Neuronal stem cell (in vitro differentiated cells): ENCODE measurements at regions not wholly inside any gene's neighbourhood (a gene's known extent, or its start where the extent isn't known, plus 50 kb on each side); places are given as distances from the start of the nearest gene placed in this dataset.

ENCODE experiments used
- DNase-seq: peaks from one replicate; pipeline ENCODE4 v3.0.0-alpha.2; 2013; ENCODE audit warnings: low spot score
- H2AFZ ChIP-seq: one replicate; pipeline ENCODE4 v1.6.1; 2013; ENCODE audit warnings: mild to moderate bottlenecking, low read length, inconsistent platforms
- H2AK5ac ChIP-seq: 2 replicates; pipeline ENCODE4 v1.6.1; 2013; ENCODE audit warnings: low read depth, mild to moderate bottlenecking, inconsistent platforms, low read length, moderate library complexity, mixed read lengths
- H2BK120ac ChIP-seq: 2 replicates; pipeline ENCODE4 v1.6.1; 2013; ENCODE audit warnings: low read depth, mild to moderate bottlenecking, inconsistent platforms, low read length, moderate library complexity, mixed read lengths
- H2BK12ac ChIP-seq: one replicate; pipeline ENCODE4 v1.6.1; 2013; ENCODE audit warnings: low read length, inconsistent platforms
- H2BK15ac ChIP-seq: 2 replicates; pipeline ENCODE4 v1.6.1; 2013; ENCODE audit warnings: mild to moderate bottlenecking, low read length, inconsistent platforms, mixed read lengths
- H2BK5ac ChIP-seq: one replicate; pipeline ENCODE4 v1.6.1; 2013; ENCODE audit warnings: inconsistent platforms, mild to moderate bottlenecking, low read length, moderate library complexity
- H3K14ac ChIP-seq: one replicate; pipeline ENCODE4 v1.6.1; 2013; ENCODE audit warnings: low read length, inconsistent platforms
- H3K18ac ChIP-seq: 2 replicates; pipeline ENCODE4 v1.6.1; 2013; ENCODE audit warnings: low read length, inconsistent platforms
- H3K23ac ChIP-seq: 2 replicates; pipeline ENCODE4 v1.6.1; 2013; ENCODE audit warnings: low read depth, mild to moderate bottlenecking, mixed read lengths, low read length, inconsistent platforms; ENCODE audit not compliant: poor library complexity
- H3K27ac ChIP-seq: replicated peaks from 3 replicates; pipeline ENCODE4 v1.5.1; 2013; ENCODE audit warnings: low read length, inconsistent platforms
- H3K27me3 ChIP-seq, 3 experiments: 2 replicates each; pipeline ENCODE4 v1.6.1; 2013; ENCODE audit warnings: low read length in 3 of 3, mild to moderate bottlenecking in 2 of 3, inconsistent platforms in 1 of 3, low read depth in 1 of 3, mixed read lengths in 1 of 3, moderate library complexity in 1 of 3; ENCODE audit not compliant: control insufficient read depth in 3 of 3, insufficient read depth in 3 of 3
- H3K36me3 ChIP-seq, 2 donors: replicated peaks in 1 of 2; 2 replicates each; pipeline ENCODE4 v1.6.1; 2013; ENCODE audit warnings: low read length in 2 of 2; ENCODE audit not compliant: control insufficient read depth in 2 of 2, insufficient read depth in 2 of 2
- H3K4ac ChIP-seq: 2 replicates; pipeline ENCODE4 v1.6.1; 2013; ENCODE audit warnings: inconsistent platforms, mild to moderate bottlenecking, low read length, moderate library complexity
- H3K4me1 ChIP-seq, 2 donors: 1 replicate in 1 of 2; 2 replicates in 1 of 2; pipeline ENCODE4 v1.6.1; 2013; ENCODE audit warnings: low read length in 2 of 2, low read depth in 1 of 2; ENCODE audit not compliant: control insufficient read depth in 2 of 2, insufficient read depth in 1 of 2
- H3K4me2 ChIP-seq: one replicate; pipeline ENCODE4 v1.6.1; 2013; ENCODE audit warnings: mild to moderate bottlenecking, low read length, inconsistent platforms; ENCODE audit not compliant: insufficient read depth, poor library complexity, severe bottlenecking
- H3K4me3 ChIP-seq, 2 donors: 2 replicates each; pipeline ENCODE4 v1.5.1; 2013; ENCODE audit warnings: low read length in 2 of 2, mild to moderate bottlenecking in 2 of 2, inconsistent platforms in 1 of 2, moderate library complexity in 1 of 2
- H3K79me1 ChIP-seq: one replicate; pipeline ENCODE4 v1.6.1; 2013; ENCODE audit warnings: low read depth, mild to moderate bottlenecking, inconsistent platforms, low read length, moderate library complexity
- H3K9ac ChIP-seq: one replicate; pipeline ENCODE4 v1.6.1; 2013; ENCODE audit warnings: mild to moderate bottlenecking, low read depth, low read length, inconsistent platforms; ENCODE audit not compliant: poor library complexity
- H3K9me3 ChIP-seq, 2 donors: replicated peaks in 1 of 2; 2 replicates each; pipeline versions ENCODE3 to v1.6.1; 2013; ENCODE audit warnings: low read length in 2 of 2, mild to moderate bottlenecking in 2 of 2, inconsistent platforms in 1 of 2, low read depth in 1 of 2, mixed read lengths in 1 of 2, moderate library complexity in 1 of 2; ENCODE audit not compliant: control insufficient read depth in 2 of 2, insufficient read depth in 1 of 2
- H4K8ac ChIP-seq: one replicate; pipeline ENCODE4 v1.6.1; 2013; ENCODE audit warnings: low read depth, mild to moderate bottlenecking, inconsistent platforms, low read length, moderate library complexity
- H4K91ac ChIP-seq: one replicate; pipeline ENCODE4 v1.6.1; 2013; ENCODE audit warnings: low read length, low read depth, mild to moderate bottlenecking, inconsistent platforms; ENCODE audit not compliant: poor library complexity
- WGBS, 2 donors: extraction: QIAGEN DNeasy Blood & Tissue Kit; methylation state at CpG; one replicate each; pipeline ENCODE4 v1.1.7; 2013; ENCODE audit warnings: missing lambda C conversion rate in 2 of 2, mixed read lengths in 1 of 2; ENCODE audit not compliant: insufficient read length in 2 of 2, insufficient replicate concordance in 1 of 2; ENCODE audit errors: extremely low coverage in 2 of 2; 5-methylcytosine and 5-hydroxymethylcytosine counted together

DNA sequence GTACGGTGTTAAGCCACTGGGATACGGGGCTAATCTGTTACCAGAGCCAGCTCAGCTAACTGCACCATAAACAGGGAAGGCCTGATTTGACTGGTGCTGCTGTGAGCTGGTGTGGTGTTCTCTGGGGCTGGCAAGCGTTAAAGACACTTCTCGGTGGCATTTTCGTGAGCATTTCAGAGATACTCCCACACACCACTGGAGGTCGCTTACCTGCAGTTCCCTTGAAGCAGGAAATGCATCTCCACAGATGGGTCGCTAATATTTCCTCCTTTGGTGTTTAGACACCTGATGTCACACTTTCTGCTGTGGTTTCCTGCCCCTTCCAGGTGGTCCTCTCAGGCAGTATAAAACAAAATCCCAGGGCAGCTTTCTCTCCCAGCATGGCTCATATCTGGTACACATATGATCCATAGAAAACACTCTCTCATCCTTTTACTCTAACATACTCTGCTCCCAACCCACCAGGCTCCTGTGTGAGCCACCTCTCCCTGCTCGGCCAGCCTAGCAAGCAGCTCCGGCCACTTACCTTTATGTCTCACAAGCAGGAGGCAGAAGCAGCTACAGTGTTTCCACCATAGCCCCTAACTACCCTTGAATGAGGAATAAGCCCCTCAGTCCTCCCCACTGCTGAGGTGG lies 129.9 kb upstream of the GRIN2B start:
- Histone ChIP-seq H3K14ac (no peak overlapping the region), H3K27me3 (no peaks in the 10 kb centered on the region), H3K4me3 (no peak overlapping the region), H3K23ac (no peak overlapping the region), H2BK12ac (no peak overlapping the region), H2BK15ac (no peak overlapping the region), H3K36me3 (no peaks in the 10 kb centered on the region), H2BK5ac (no peak overlapping the region), H3K79me1 (no peaks in the 10 kb centered on the region), H3K18ac (no peak overlapping the region), H3K9me3 (no peaks in the 10 kb centered on the region), H3K9ac (no peak overlapping the region), H2BK120ac (no peak overlapping the region), H3K4ac (no peak overlapping the region), H2AFZ (no peak overlapping the region), H3K4me1 (no peaks in the 10 kb centered on the region), H4K91ac (no peak overlapping the region), H2AK5ac (no peak overlapping the region), H3K4me2 (no peak overlapping the region), H3K27ac (no peak overlapping the region), H4K8ac (no peak overlapping the region)
- WGBS, 2 donors, result no CpG with 5 or more reads among the region's 9 CpGs
- DNase-seq, result no peak

DNA sequence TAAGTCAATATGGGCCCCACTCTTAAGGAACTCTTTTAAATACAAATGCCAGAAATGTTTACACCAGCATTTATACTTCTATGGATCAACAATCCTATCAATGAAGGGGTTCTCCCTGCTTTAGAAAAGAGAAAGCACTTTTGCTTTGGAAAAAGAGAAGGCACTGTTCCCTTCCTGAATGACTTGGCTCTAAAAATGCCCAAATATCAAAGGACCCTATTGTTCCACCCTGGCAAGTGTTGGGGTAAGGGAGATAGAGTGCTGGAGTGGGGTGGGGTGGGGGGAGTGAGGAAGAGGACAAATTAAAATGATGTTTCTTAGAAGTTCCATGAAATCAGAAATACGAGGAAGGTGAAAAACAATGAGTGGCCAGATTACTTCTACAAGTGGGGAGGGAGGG lies 131.6 kb upstream of the GRIN2B start:
- H2BK120ac ChIP-seq, result no peak overlapping the region
- no peak overlapping the region for H4K91ac ChIP-seq
- H3K4me1 ChIP-seq, result no peaks in the 10 kb centered on the region
- H3K27ac ChIP-seq, result no peak overlapping the region
- no peak overlapping the region for H3K4me3 ChIP-seq
- H2AFZ ChIP-seq, result no peak overlapping the region
- no peak overlapping the region for H4K8ac ChIP-seq
- H2AK5ac ChIP-seq, result no peak overlapping the region
- no peak overlapping the region for H3K23ac ChIP-seq
- no peak overlapping the region for H3K4me2 ChIP-seq
- no peak overlapping the region for H2BK5ac ChIP-seq
- no peak overlapping the region for H3K14ac ChIP-seq
- no CpG with 5 or more reads among the region's 1 CpG for WGBS, 2 donors
- no peak for DNase-seq
- H3K9me3 ChIP-seq, result no peaks in the 10 kb centered on the region
- H3K4ac ChIP-seq, result no peak overlapping the region
- H3K79me1 ChIP-seq, result no peaks in the 10 kb centered on the region
- no peak overlapping the region for H3K18ac ChIP-seq
- H2BK15ac ChIP-seq, result no peak overlapping the region
- no peak overlapping the region for H3K9ac ChIP-seq
- no peaks in the 10 kb centered on the region for H3K27me3 ChIP-seq
- H2BK12ac ChIP-seq, result no peak overlapping the region
- no peaks in the 10 kb centered on the region for H3K36me3 ChIP-seq

DNA sequence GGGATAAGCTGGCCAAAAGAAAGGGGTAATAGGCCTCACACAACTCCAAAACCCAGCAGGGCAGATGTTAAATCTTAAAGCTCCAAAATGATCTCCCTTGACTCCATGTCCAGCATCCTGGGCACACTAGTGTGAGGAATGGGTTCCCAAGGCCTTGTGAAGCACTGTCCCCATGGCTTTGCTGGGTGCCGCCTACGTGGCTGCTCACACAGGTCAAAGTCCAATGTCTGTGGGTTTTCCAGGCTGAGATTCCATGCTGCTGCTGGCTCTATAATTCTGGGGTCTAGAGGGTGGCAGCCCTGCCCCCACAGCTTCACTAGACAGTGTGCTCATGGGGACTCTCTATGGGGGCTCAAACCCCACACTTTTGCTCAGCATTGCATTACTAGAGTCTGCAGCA lies 145.3 kb upstream of the GRIN2B start:
- no peak overlapping the region for H3K14ac ChIP-seq
- no peak overlapping the region for H3K4me3 ChIP-seq
- H3K9ac ChIP-seq, result no peak overlapping the region
- H3K9me3 ChIP-seq, result no peaks in the 10 kb centered on the region
- whole genome bisulfite sequencing, 2 donors, result no CpG with 5 or more reads among the region's 2 CpGs
- H2BK15ac ChIP-seq, result no peak overlapping the region
- no peak overlapping the region for H4K8ac ChIP-seq
- H2BK12ac ChIP-seq, result no peak overlapping the region
- H3K27ac ChIP-seq, result no peak overlapping the region
- H3K23ac ChIP-seq, result no peak overlapping the region
- no peaks in the 10 kb centered on the region for H3K36me3 ChIP-seq
- H2AFZ ChIP-seq, result no peak overlapping the region
- H4K91ac ChIP-seq, result no peak overlapping the region
- H3K4me2 ChIP-seq, result no peak overlapping the region
- no peak overlapping the region for H2BK5ac ChIP-seq
- H2AK5ac ChIP-seq, result no peak overlapping the region
- DNase-seq, result no peak
- peaks cover 0 to 2% of the 10 kb centered on the region in 2 donors for H3K4me1 ChIP-seq
- H3K18ac ChIP-seq, result peak overlapping the region; percentile 65
- no peak overlapping the region for H2BK120ac ChIP-seq
- no peaks in the 10 kb centered on the region for H3K27me3 ChIP-seq
- H3K79me1 ChIP-seq, result no peaks in the 10 kb centered on the region
- H3K4ac ChIP-seq, result no peak overlapping the region

DNA sequence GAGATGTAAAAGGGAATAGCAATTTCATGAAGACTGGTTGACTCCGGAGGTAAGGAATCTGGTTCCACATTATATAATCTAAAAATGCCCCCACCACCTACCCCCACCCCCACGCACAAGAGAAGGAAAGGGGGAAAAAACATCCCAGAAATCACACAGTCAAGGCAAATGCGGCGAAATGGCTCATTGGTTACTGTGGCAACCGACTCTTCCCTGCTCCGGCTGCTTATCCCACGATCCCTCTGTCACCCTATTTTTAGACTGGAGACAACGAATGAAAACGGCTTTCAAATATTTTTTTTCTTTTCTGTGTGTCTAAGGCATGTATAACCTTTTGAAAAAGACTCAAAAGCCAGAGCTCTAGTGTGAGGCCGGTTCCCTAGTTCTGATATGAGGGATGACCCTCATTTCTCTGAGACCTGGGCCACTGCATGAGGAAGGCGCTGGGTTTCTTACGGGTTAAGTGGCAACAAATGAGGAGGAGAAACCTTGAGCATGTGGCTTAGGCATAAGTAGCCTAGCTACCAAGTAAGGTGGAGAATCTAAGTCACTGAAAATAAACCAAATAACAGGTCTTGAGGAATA lies 148.3 kb upstream of the GRIN2B start:
- Histone ChIP-seq H3K27me3 (no peaks in the 10 kb centered on the region), H2AFZ (peak overlapping the region; percentile 43), H3K4me2 (no peak overlapping the region), H3K27ac (no peak overlapping the region), H2BK12ac (no peak overlapping the region), H3K18ac (no peak overlapping the region), H3K9ac (no peak overlapping the region), H4K91ac (no peak overlapping the region), H3K79me1 (no peaks in the 10 kb centered on the region), H3K4me3 (no peak overlapping the region), H3K4me1 (peaks cover 0 to 2% of the 10 kb centered on the region in 2 donors), H3K14ac (no peak overlapping the region), H2BK15ac (no peak overlapping the region), H2AK5ac (no peak overlapping the region), H2BK5ac (no peak overlapping the region), H3K9me3 (no peaks in the 10 kb centered on the region), H2BK120ac (no peak overlapping the region), H3K4ac (no peak overlapping the region), H4K8ac (no peak overlapping the region), H3K23ac (no peak overlapping the region), H3K36me3 (no peaks in the 10 kb centered on the region)
- WGBS, 2 donors, result no CpG with 5 or more reads among the region's 12 CpGs
- no peak for DNase-seq
